Stimulated activated CD4-positive, alpha-beta T cell treated with anti-CD3 and anti-CD28 coated beads, TNF-alpha, amount 100 ng/mL, for 1 hour (primary cell): ENCODE measurements at regions not wholly inside any gene's neighbourhood (a gene's known extent, or its start where the extent isn't known, plus 50 kb on each side); places are given as distances from the start of the nearest gene placed in this dataset.
"Not testable (repeated sequence)": the region's sequence is repeated elsewhere in the genome, so short reads cannot be mapped to it uniquely, and the experiment has no call there.

Source experiments
- DNase-seq, 3 donors: peaks; one replicate each; pipeline ENCODE4 v3.0.0-alpha.2; 2020; ENCODE audit warnings: low read depth in 3 of 3, low spot score in 1 of 3

GRCh38 chr2:16374671-16375070, 291.0 kb downstream of the CYRIA start:
- no peak for DNase-seq

GRCh38 chr2:16373341-16373740, 292.3 kb downstream of the CYRIA start:
- no peak for DNase-seq

- no peak for DNase-seq
Observed at GRCh38 chr2:16371751-16372150, 293.9 kb downstream of the CYRIA start.

GRCh38 chr2:16368951-16369350, 296.7 kb downstream of the CYRIA start:
- DNase-seq, result no peak

- DNase-seq, result no peak
Observed at GRCh38 chr2:16368328-16368727, 297.3 kb downstream of the CYRIA start.

- DNase-seq, result no peak
Observed at GRCh38 chr2:16365366-16365765, 300.3 kb downstream of the CYRIA start.

GRCh38 chr2:16363581-16363980, 302.1 kb downstream of the CYRIA start:
- DNase-seq, result no peak

- DNase-seq, result no peak
Observed at GRCh38 chr2:16362611-16363010, 303.0 kb downstream of the CYRIA start.

GRCh38 chr2:16361261-16361995, 304.2 kb downstream of the CYRIA start:
- no peak for DNase-seq

- DNase-seq, result no peak
Observed at GRCh38 chr2:16359961-16360360, 305.7 kb downstream of the CYRIA start.

GRCh38 chr2:16357188-16357587, 308.4 kb downstream of the CYRIA start:
- DNase-seq, result no peak

GRCh38 chr2:16351541-16351940, 314.1 kb downstream of the CYRIA start:
- DNase-seq, result no peak

- DNase-seq, result no peak
Observed at GRCh38 chr2:16351137-16351536, 314.5 kb downstream of the CYRIA start.

- DNase-seq, result no peak
Observed at GRCh38 chr2:16350211-16350610, 315.4 kb downstream of the CYRIA start.

GRCh38 chr2:16349811-16350210, 315.8 kb downstream of the CYRIA start:
- no peak for DNase-seq

GRCh38 chr2:16348821-16349515, 316.7 kb downstream of the CYRIA start:
- no peak for DNase-seq

GRCh38 chr2:16346671-16347070, 319.0 kb downstream of the CYRIA start:
- no peak for DNase-seq

- DNase-seq, result not testable (repeated sequence)
Observed at GRCh38 chr2:16345231-16345630, 320.4 kb downstream of the CYRIA start.

GRCh38 chr2:16339206-16339605, 326.4 kb downstream of the CYRIA start:
- no peak for DNase-seq

GRCh38 chr2:16338026-16338425, 327.6 kb downstream of the CYRIA start:
- DNase-seq, result no peak

- no peak for DNase-seq
Observed at GRCh38 chr2:16336916-16337315, 328.7 kb downstream of the CYRIA start.

GRCh38 chr2:16336491-16336890, 329.1 kb downstream of the CYRIA start:
- no peak for DNase-seq

- no peak for DNase-seq
Observed at GRCh38 chr2:16335947-16336346, 329.7 kb downstream of the CYRIA start.
